GM12874 (cell line): ENCODE measurements at regions not wholly inside any gene's neighbourhood (a gene's known extent, or its start where the extent isn't known, plus 50 kb on each side); places are given as distances from the start of the nearest gene placed in this dataset.

Experiments used
- CTCF ChIP-seq: IDR thresholded peaks from 2 replicates; pipeline ENCODE4 v1.5.1; 2011; ENCODE audit warnings: low read depth, mild to moderate bottlenecking, control low read depth, low read length, moderate library complexity; ENCODE audit not compliant: insufficient read depth

GRCh38 chr11:119573858-119574257, 150.9 kb upstream of the THY1 start:
- no peak for TF ChIP-seq CTCF

GRCh38 chr11:119572481-119573424, 149.8 kb upstream of the THY1 start:
- TF ChIP-seq CTCF = no peak

- TF ChIP-seq CTCF = no peak
These were observed 148.3 kb upstream of the THY1 start for GRCh38 chr11:119571311-119571710.

GRCh38 chr11:119567688-119568582, 145.0 kb upstream of the THY1 start:
- TF ChIP-seq CTCF = no peak

GRCh38 chr11:119566319-119566718, 143.3 kb upstream of the THY1 start:
- TF ChIP-seq CTCF = no peak

- no peak for TF ChIP-seq CTCF
These were observed 138.0 kb upstream of the THY1 start for GRCh38 chr11:119560961-119561360.

- TF ChIP-seq CTCF = no peak
These were observed 137.3 kb upstream of the THY1 start for GRCh38 chr11:119560291-119560690.
